ENCODE measurements at regions not wholly inside any gene's neighbourhood (a gene's known extent, or its start where the extent isn't known, plus 50 kb on each side); places are given as distances from the start of the nearest gene placed in this dataset.

- no peak for DNase-seq
- WGBS (ENCODE audit: insufficient coverage), result 100% methylated on average over 1 of the region's 1 CpG
- Histone ChIP-seq H3K79me2 (ENCODE audit: control insufficient read depth, insufficient read depth, low read length) (no peaks in the 10 kb centered on the region), H3K9me3 (ENCODE audit: control extremely low read depth in 1 of 3, control insufficient read depth in 2 of 3, insufficient read depth in 1 of 3, low read length in 2 of 3) (no peaks in the 10 kb centered on the region), H3K36me3 (replicated peaks in 1 of 2; ENCODE audit: control extremely low read depth in 1 of 2, control insufficient read depth in 1 of 2, extremely low read depth in 1 of 2, insufficient read depth in 2 of 2, low read length in 1 of 2) (no peaks in the 10 kb centered on the region), H3K9ac (ENCODE audit: low read length) (no peak overlapping the region), H2AFZ (ENCODE audit: insufficient read depth, low read depth, low read length, poor library complexity, severe bottlenecking) (no peak overlapping the region), H3K4me3 (ENCODE audit: control extremely low read depth in 1 of 5, extremely low read depth in 1 of 5, insufficient read depth in 1 of 5, low read depth in 2 of 5, low read length in 4 of 5) (no peak overlapping the region), H3K27ac (ENCODE audit: low read length in 2 of 2) (no peak overlapping the region), H3K4me2 (replicated peaks; ENCODE audit: low read depth, low read length, poor library complexity, severe bottlenecking) (no peak overlapping the region), H4K20me1 (ENCODE audit: control insufficient read depth, insufficient read depth, low read length, poor library complexity, severe bottlenecking) (no peaks in the 10 kb centered on the region), H3K4me1 (ENCODE audit: control insufficient read depth in 2 of 2, insufficient read depth in 2 of 2, low read length in 2 of 2) (no peaks in the 10 kb centered on the region), H3K27me3 (replicated peaks in 1 of 4; ENCODE audit: control extremely low read depth in 1 of 4, control insufficient read depth in 3 of 4, insufficient read depth in 4 of 4, low read length in 3 of 4) (no peaks in the 10 kb centered on the region)
- no peak overlapping the region for H3K27ac Mint-ChIP-seq
- no peaks in the 10 kb centered on the region for H3K4me1 Mint-ChIP-seq
- no peaks in the 10 kb centered on the region for H3K27me3 Mint-ChIP-seq
- POLR2A ChIA-PET, result no interaction called here
- CTCF ChIA-PET, result no interaction called here
- no peaks in the 10 kb centered on the region for H3K9me3 Mint-ChIP-seq (ENCODE audit: insufficient read depth)
- intact Hi-C loops (cut with micrococcal nuclease), result no loop called here
- TF ChIP-seq EZH2 (IDR thresholded peaks at IDR 0.05; ENCODE audit: borderline replicate concordance, insufficient read depth, low read depth, low read length, poor library complexity, severe bottlenecking) (no peak), CTCF (IDR thresholded peaks at IDR 0.05) (no peak)
- ATAC-seq (ENCODE audit: low read depth), result no peak
- H3K4me3 Mint-ChIP-seq, result no peak overlapping the region
Observed at GRCh38 chr9:3664044-3664443, 138.2 kb upstream of the RFX3 start.

DNA sequence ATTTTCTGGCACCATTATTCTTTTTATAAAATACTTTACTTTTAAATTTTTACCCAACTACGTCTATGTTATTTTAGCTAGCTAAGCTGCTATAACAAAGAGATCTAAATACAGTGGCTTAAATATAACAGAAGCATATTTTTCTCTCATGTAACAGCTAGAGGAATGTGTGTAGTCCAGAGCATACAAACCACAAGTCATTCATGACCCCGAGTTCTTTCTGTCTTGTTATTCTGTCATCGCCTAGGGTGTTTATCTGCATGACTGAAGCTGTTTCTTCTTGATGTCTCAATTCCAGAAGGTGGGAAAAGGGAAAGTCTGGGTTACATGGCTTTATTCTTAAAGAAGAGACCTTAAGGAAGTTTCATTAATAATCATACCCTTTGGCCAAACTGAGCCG is 136.9 kb upstream of the RFX3 start:
- Histone ChIP-seq H3K36me3 (replicated peaks in 1 of 2; ENCODE audit: control extremely low read depth in 1 of 2, control insufficient read depth in 1 of 2, extremely low read depth in 1 of 2, insufficient read depth in 2 of 2, low read length in 1 of 2) (no peaks in the 10 kb centered on the region), H3K4me1 (ENCODE audit: control insufficient read depth in 2 of 2, insufficient read depth in 2 of 2, low read length in 2 of 2) (no peaks in the 10 kb centered on the region), H4K20me1 (ENCODE audit: control insufficient read depth, insufficient read depth, low read length, poor library complexity, severe bottlenecking) (no peaks in the 10 kb centered on the region), H3K27ac (ENCODE audit: low read length in 2 of 2) (no peak overlapping the region), H3K4me2 (replicated peaks; ENCODE audit: low read depth, low read length, poor library complexity, severe bottlenecking) (no peak overlapping the region), H3K9ac (ENCODE audit: low read length) (no peak overlapping the region), H3K4me3 (ENCODE audit: control extremely low read depth in 1 of 5, extremely low read depth in 1 of 5, insufficient read depth in 1 of 5, low read depth in 2 of 5, low read length in 4 of 5) (no peak overlapping the region), H3K9me3 (ENCODE audit: control extremely low read depth in 1 of 3, control insufficient read depth in 2 of 3, insufficient read depth in 1 of 3, low read length in 2 of 3) (peaks cover 0 to 3% (median 0%) of the 10 kb centered on the region in 3 donors), H2AFZ (ENCODE audit: insufficient read depth, low read depth, low read length, poor library complexity, severe bottlenecking) (no peak overlapping the region), H3K27me3 (replicated peaks in 1 of 4; ENCODE audit: control extremely low read depth in 1 of 4, control insufficient read depth in 3 of 4, insufficient read depth in 4 of 4, low read length in 3 of 4) (no peaks in the 10 kb centered on the region), H3K79me2 (ENCODE audit: control insufficient read depth, insufficient read depth, low read length) (no peaks in the 10 kb centered on the region)
- Mint-ChIP-seq H3K27me3 (no peaks in the 10 kb centered on the region), H3K27ac (no peak overlapping the region), H3K4me3 (no peak overlapping the region), H3K4me1 (no peaks in the 10 kb centered on the region), H3K9me3 (ENCODE audit: insufficient read depth) (no peaks in the 10 kb centered on the region)
- ChIA-PET CTCF (no interaction called here), POLR2A (no interaction called here)
- no peak for TF ChIP-seq EZH2 (IDR thresholded peaks at IDR 0.05; ENCODE audit: borderline replicate concordance, insufficient read depth, low read depth, low read length, poor library complexity, severe bottlenecking)
- TF ChIP-seq CTCF (IDR thresholded peaks at IDR 0.05), result no peak
- WGBS (ENCODE audit: insufficient coverage), result no CpG with 5 or more reads among the region's 4 CpGs
- DNase-seq (no peak), ATAC-seq (ENCODE audit: low read depth) (no peak)
- intact Hi-C loops (cut with micrococcal nuclease), result no loop called here

Data from B cell (primary cell).